Type B pancreatic cell (in vitro differentiated cells): ENCODE measurements at regions not wholly inside any gene's neighbourhood (a gene's known extent, or its start where the extent isn't known, plus 50 kb on each side); places are given as distances from the start of the nearest gene placed in this dataset.

Experiments
- DNase-seq: peaks from one replicate; pipeline ENCODE4 v3.0.0; 2021; ENCODE audit warnings: mixed read lengths; ENCODE audit not compliant: unreplicated experiment; ENCODE audit errors: extremely low spot score
- H3K27ac Mint-ChIP-seq: 2 replicates; pipeline ENCODE4 v1.8.0; 2021; ENCODE audit warnings: mild to moderate bottlenecking, mixed read lengths
- H3K27me3 Mint-ChIP-seq: 2 replicates; pipeline ENCODE4 v1.8.0; 2021; ENCODE audit warnings: mixed read lengths
- H3K36me3 Mint-ChIP-seq: 2 replicates; pipeline ENCODE4 v1.8.0; 2021; ENCODE audit warnings: mixed read lengths
- H3K4me1 Mint-ChIP-seq: one replicate; pipeline ENCODE4 v1.8.0; 2021; ENCODE audit warnings: mixed read lengths; ENCODE audit not compliant: unreplicated experiment
- H3K4me3 Mint-ChIP-seq: 2 replicates; pipeline ENCODE4 v1.8.0; 2021; ENCODE audit warnings: mild to moderate bottlenecking, mixed read lengths
- H3K9me3 Mint-ChIP-seq: 2 replicates; pipeline ENCODE4 v1.8.0; 2021; ENCODE audit warnings: mixed read lengths
- CTCF ChIP-seq: fragments of 200-600 bp; sonication (generic); conservative IDR thresholded peaks from 2 replicates; pipeline ENCODE4 v1.5.0; 2021; ENCODE audit warnings: antibody characterized with exemption, mild to moderate bottlenecking

- Mint-ChIP-seq H3K36me3 (no peaks in the 10 kb centered on the region), H3K27me3 (peaks cover 8% of the 10 kb centered on the region), H3K4me1 (peaks cover 27% of the 10 kb centered on the region), H3K27ac (no peak overlapping the region), H3K4me3 (no peak overlapping the region), H3K9me3 (no peaks in the 10 kb centered on the region)
- no peak for TF ChIP-seq CTCF
- DNase-seq: no peak
Measured at GRCh38 chrX:8084006-8084405, 87.1 kb downstream of the VCX2 start.

GRCh38 chrX:8083286-8083685 is 87.8 kb downstream of the VCX2 start:
- no peak for TF ChIP-seq CTCF
- no peaks in the 10 kb centered on the region for H3K9me3 Mint-ChIP-seq
- DNase-seq: no peak
- no peak overlapping the region for H3K27ac Mint-ChIP-seq
- H3K4me3 Mint-ChIP-seq: no peak overlapping the region
- peaks cover 22% of the 10 kb centered on the region for H3K4me1 Mint-ChIP-seq
- H3K36me3 Mint-ChIP-seq: no peaks in the 10 kb centered on the region
- H3K27me3 Mint-ChIP-seq: peaks cover 8% of the 10 kb centered on the region

- Mint-ChIP-seq H3K4me3 (no peak overlapping the region), H3K4me1 (no peaks in the 10 kb centered on the region), H3K9me3 (no peaks in the 10 kb centered on the region), H3K36me3 (no peaks in the 10 kb centered on the region), H3K27me3 (peaks cover 15% of the 10 kb centered on the region), H3K27ac (no peak overlapping the region)
- no peak for DNase-seq
- no peak for TF ChIP-seq CTCF
Measured at GRCh38 chrX:8075636-8076035, 95.4 kb downstream of the VCX2 start.

- Mint-ChIP-seq H3K27ac (no peak overlapping the region), H3K27me3 (peaks cover 6% of the 10 kb centered on the region), H3K9me3 (no peaks in the 10 kb centered on the region), H3K4me3 (no peak overlapping the region), H3K36me3 (no peaks in the 10 kb centered on the region), H3K4me1 (peaks cover 4% of the 10 kb centered on the region)
- TF ChIP-seq CTCF: no peak
- DNase-seq: no peak
Measured at GRCh38 chrX:8067754-8068462, 103.2 kb downstream of the VCX2 start.

GRCh38 chrX:8052909-8053308 is 118.2 kb downstream of the VCX2 start:
- Mint-ChIP-seq H3K27ac (no peak overlapping the region), H3K36me3 (no peaks in the 10 kb centered on the region), H3K27me3 (no peaks in the 10 kb centered on the region), H3K9me3 (no peaks in the 10 kb centered on the region), H3K4me3 (no peak overlapping the region), H3K4me1 (peaks cover 15% of the 10 kb centered on the region)
- no peak for TF ChIP-seq CTCF
- no peak for DNase-seq

- H3K36me3 Mint-ChIP-seq: no peaks in the 10 kb centered on the region
- no peak overlapping the region for H3K4me3 Mint-ChIP-seq
- TF ChIP-seq CTCF: no peak
- no peak overlapping the region for H3K27ac Mint-ChIP-seq
- no peaks in the 10 kb centered on the region for H3K27me3 Mint-ChIP-seq
- H3K9me3 Mint-ChIP-seq: no peaks in the 10 kb centered on the region
- peaks cover 15% of the 10 kb centered on the region for H3K4me1 Mint-ChIP-seq
- no peak for DNase-seq
Measured at GRCh38 chrX:8049827-8050226, 121.2 kb downstream of the VCX2 start.
